ENCODE measurements at regions not wholly inside any gene's neighbourhood (a gene's known extent, or its start where the extent isn't known, plus 50 kb on each side); places are given as distances from the start of the nearest gene placed in this dataset.

DNA sequence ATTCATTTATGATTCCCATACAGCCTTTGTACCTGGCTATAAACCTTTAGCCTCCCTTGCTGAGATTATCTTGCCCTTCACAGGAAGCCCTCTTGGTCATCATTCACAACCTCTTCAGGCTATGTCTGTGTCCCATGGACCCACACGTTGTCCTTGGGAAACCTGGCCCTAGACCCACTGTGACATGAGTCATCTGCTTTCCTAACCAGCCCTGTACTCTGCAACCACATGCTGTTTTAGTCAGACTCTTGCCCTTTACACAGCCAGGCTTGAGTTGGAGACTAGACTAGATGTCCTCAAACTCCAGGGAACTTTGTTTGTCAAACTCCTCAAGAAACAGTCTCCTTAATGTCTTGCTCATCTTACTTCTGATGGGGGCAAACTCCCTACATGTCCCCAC lies 229.3 kb upstream of the ZSWIM2 start:
- H3K27ac ChIP-seq: no peak overlapping the region
- intact Hi-C loops (cut with DNase I): no loop called here
- no peaks in the 10 kb centered on the region for H3K4me1 ChIP-seq (replicated peaks in 1 of 2)
- no peaks in the 10 kb centered on the region for H3K36me3 ChIP-seq (replicated peaks in 1 of 2)
- WGBS, 4 donors: 29 to 45% (median 37%) methylated on average over 1 of the region's 1 CpG
- H3K9me3 ChIP-seq (replicated peaks in 1 of 3): no peaks in the 10 kb centered on the region
- no peaks in the 10 kb centered on the region for H3K27me3 ChIP-seq
- no peak overlapping the region for H3K4me3 ChIP-seq
- DNase-seq: peak in 6 of 7 donors; percentile 29 to 66 (median 38)
- TF ChIP-seq POLR2A (IDR thresholded peaks at IDR 0.05): no peak
- TF ChIP-seq, protein P1, sequence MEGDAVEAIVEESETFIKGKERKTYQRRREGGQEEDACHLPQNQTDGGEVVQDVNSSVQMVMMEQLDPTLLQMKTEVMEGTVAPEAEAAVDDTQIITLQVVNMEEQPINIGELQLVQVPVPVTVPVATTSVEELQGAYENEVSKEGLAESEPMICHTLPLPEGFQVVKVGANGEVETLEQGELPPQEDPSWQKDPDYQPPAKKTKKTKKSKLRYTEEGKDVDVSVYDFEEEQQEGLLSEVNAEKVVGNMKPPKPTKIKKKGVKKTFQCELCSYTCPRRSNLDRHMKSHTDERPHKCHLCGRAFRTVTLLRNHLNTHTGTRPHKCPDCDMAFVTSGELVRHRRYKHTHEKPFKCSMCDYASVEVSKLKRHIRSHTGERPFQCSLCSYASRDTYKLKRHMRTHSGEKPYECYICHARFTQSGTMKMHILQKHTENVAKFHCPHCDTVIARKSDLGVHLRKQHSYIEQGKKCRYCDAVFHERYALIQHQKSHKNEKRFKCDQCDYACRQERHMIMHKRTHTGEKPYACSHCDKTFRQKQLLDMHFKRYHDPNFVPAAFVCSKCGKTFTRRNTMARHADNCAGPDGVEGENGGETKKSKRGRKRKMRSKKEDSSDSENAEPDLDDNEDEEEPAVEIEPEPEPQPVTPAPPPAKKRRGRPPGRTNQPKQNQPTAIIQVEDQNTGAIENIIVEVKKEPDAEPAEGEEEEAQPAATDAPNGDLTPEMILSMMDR (IDR thresholded peaks at IDR 0.05): no peak

DNA sequence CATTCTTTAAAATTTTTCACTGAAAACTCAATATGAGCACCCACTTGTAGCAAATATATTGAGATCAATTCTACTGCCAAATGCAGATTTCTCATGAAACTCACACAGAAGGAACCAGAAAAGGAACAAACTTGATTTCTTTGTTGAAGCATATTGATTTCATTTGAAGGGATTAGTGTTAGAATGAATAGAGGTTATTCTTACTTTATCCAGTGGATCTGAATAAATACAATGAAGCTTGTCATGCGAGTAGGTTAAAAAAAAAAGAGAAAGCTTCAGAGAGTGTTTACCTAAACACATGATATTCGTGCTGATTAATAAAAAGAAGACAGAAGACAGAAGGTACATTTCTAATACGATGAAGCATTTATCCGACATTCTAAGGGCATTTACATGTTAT lies 226.7 kb upstream of the ZSWIM2 start:
- Histone ChIP-seq H3K27ac (no peak overlapping the region), H3K9me3 (replicated peaks in 1 of 3) (no peaks in the 10 kb centered on the region), H3K4me1 (replicated peaks in 1 of 2) (no peaks in the 10 kb centered on the region), H3K4me3 (no peak overlapping the region), H3K36me3 (replicated peaks in 1 of 2) (no peaks in the 10 kb centered on the region), H3K27me3 (no peaks in the 10 kb centered on the region)
- intact Hi-C loops (cut with DNase I): no loop called here
- WGBS, 4 donors: 77 to 90% (median 86%) methylated on average over 4 of the region's 4 CpGs
- no peak for TF ChIP-seq POLR2A (IDR thresholded peaks at IDR 0.05)
- TF ChIP-seq, protein P1 (IDR thresholded peaks at IDR 0.05): no peak
- no peak for DNase-seq

DNA sequence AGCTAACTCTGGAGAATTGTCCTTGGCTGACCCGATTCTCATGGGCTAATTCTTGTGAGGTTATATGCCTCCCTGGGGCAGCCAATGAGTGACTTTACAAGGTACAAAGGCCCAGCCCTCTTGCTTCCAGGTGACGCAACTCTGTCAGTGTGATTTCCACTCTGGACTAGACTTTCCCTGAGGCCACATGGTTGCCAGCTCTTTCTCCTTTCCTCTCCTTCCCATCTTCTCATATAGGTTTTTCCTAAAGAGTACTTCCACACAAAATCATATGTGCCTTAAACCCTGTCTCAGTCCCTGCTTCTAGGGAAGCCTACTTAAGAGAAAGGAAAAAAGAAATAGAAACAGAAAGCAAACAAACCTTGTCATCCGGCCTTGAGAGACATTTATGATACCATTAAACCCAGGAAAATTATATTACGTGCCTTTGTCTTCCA lies 226.2 kb upstream of the ZSWIM2 start:
- intact Hi-C loops (cut with DNase I): no loop called here
- TF ChIP-seq, protein P1 (IDR thresholded peaks at IDR 0.05): no peak
- TF ChIP-seq POLR2A (IDR thresholded peaks at IDR 0.05): no peak
- H3K4me1 ChIP-seq (replicated peaks in 1 of 2): no peaks in the 10 kb centered on the region
- 38 to 59% (median 44%) methylated on average over 4 of the region's 4 CpGs for WGBS, 4 donors
- no peaks in the 10 kb centered on the region for H3K27me3 ChIP-seq
- no peak overlapping the region for H3K27ac ChIP-seq
- H3K36me3 ChIP-seq (replicated peaks in 1 of 2): no peaks in the 10 kb centered on the region
- peak; percentile 10 to 69 (median 29) for DNase-seq
- H3K9me3 ChIP-seq (replicated peaks in 1 of 3): no peaks in the 10 kb centered on the region
- H3K4me3 ChIP-seq: no peak overlapping the region

DNA sequence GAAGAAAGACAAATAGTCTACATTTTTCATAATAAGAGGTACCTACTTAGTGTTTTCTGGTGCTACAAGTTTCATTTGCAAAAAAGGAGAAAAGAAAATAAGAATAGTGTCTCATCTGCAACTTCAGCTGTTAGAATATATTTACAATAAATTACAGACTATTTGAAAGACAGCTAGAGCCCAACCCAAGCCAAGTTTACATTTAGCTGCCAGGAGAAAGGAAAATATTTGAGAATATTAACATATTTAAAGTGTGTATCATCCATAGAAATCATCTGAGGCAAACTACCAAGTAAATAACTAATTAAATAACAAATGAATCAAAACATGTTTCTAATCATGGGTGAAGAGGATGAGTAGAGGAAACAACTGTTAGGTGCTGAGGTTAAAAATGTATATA lies 209.2 kb upstream of the ZSWIM2 start:
- Histone ChIP-seq H3K27me3 (no peaks in the 10 kb centered on the region), H3K27ac (no peak overlapping the region), H3K36me3 (replicated peaks in 1 of 2) (no peaks in the 10 kb centered on the region), H3K4me3 (no peak overlapping the region), H3K9me3 (replicated peaks in 1 of 3) (no peaks in the 10 kb centered on the region), H3K4me1 (replicated peaks in 1 of 2) (no peaks in the 10 kb centered on the region)
- intact Hi-C loops (cut with DNase I): no loop called here
- no peak for DNase-seq
- TF ChIP-seq, protein P1 (IDR thresholded peaks at IDR 0.05): no peak
- TF ChIP-seq POLR2A (IDR thresholded peaks at IDR 0.05): no peak
